ENCODE measurements at regions not wholly inside any gene's neighbourhood (a gene's known extent, or its start where the extent isn't known, plus 50 kb on each side); places are given as distances from the start of the nearest gene placed in this dataset.

GRCh38 chr13:30024125-30024865 is 173.9 kb upstream of the UBL3 start:
- TF ChIP-seq CTCF (IDR thresholded peaks at IDR 0.05) (no peak), TCF7L2 (IDR thresholded peaks at IDR 0.05; ENCODE audit: low read depth, low read length) (no peak), POLR2AphosphoS5 (IDR thresholded peaks at IDR 0.05; ENCODE audit: low read depth, low read length) (no peak), SIN3A (IDR thresholded peaks at IDR 0.05; ENCODE audit: borderline replicate concordance, insufficient read depth, low read depth, low read length) (no peak)
